ENCODE measurements at regions not wholly inside any gene's neighbourhood (a gene's known extent, or its start where the extent isn't known, plus 50 kb on each side); places are given as distances from the start of the nearest gene placed in this dataset.
"Not testable (repeated sequence)": the region's sequence is repeated elsewhere in the genome, so short reads cannot be mapped to it uniquely, and the experiment has no call there.

DNA sequence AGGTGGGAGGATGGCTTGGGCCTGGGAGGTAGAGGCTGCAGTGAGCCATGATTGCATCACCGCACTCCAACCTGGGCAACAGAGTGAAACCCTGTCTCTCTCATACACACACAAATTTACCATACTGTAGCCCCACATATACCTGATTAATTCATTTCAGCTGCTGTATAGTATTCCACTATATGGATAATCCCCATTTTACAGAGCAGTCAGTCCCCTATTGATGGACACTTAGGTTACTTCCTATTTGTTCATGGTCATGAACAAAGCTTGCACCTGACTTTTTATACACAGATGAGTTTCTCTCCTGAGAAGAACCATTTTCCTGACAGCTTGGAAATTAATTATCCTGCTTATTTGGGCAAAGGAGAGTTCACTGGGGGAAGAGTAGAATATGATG is 59.2 kb downstream of the EMX2 start:
- no peak for DNase-seq

DNA sequence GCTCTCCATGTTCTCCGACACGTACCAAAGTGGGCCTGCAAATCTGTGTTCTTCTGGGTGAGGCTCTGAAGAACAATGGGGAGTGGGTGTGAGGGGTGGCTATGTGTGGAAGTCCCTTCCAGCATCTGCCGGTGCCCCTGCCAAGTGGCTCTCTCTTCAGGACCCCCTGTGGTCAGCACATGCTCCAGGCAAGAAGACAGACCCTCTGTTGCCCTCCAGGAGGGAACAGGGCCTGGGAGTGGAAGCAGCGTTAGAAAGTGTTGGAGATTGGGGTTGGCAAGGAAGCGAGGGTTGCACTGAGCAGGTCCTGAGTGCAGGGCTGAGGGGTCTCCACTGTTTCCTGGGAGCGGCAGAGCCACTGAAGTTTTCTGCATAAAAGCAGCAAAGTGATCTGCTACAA is 60.5 kb downstream of the EMX2 start:
- no peak for DNase-seq

DNA sequence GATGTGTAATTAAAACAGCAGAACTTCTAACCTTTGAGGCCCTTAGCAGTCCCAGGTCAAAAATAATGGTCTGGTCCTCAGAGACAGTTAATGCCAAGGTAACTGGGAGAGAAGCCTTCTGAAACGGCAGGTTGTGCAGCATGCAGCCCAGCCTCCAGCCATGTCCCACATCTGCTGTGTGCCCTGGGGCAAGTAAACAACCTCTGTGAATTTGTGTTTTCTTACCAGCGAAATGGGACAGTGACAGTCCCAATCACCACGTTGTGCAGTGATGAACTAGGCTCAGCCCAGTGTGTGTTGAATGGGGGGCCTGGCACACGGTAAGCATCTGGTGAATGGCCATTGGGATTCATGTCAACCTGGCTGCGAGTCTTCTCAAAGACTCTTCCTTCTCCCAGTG is 61.2 kb downstream of the EMX2 start:
- no peak for DNase-seq

DNA sequence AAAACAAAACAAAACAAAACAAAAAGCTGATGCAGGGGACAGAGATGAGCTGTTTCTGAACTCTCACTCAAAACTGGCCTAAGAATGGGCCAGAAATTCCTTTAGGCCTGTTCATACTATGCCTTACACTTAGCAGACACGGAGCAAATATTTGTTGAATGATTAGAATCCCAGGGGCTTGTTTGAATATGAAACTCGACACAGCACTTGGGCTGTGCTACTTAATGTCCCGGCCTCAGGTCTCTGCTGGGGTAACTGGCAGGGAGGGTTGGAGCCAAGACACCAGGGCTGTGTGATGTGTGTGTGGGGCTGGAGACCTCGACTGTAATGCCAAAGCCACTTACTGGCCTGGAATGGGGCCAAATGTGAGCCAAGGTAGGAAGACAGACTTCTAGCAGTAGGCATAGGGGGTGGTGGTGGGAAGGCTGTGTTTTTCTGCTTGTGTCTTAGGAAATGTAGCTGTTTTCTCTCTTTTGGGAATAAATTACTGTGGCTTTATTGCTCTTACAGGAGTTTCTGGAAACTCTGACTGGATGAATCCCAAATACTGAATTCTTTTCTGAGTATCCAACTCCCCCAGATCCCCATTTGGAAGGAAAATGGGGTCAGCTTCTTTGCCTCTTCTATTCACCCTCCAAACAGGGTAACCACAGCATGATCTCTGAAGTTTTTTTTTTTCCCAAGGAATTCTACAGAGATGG is 66.7 kb downstream of the EMX2 start:
- no peak for DNase-seq

DNA sequence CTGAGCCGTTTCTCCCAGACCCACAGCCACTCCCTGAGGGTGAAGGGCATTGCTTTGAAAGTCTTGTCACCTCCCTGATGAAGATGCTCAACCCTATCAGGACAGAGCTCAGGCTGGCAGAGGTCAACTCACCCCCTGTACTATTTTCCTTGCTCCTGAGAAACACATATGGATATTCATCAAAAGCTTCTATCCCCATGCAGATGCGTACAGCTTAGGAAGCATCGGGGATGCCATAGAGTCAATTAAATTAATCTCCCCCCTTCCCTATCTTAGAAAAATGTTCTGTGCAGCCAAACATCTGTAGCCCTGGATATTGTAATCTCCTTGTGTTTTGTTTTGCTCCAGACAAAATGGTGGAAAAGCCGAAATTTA is 67.2 kb downstream of the EMX2 start:
- DNase-seq: no peak

DNA sequence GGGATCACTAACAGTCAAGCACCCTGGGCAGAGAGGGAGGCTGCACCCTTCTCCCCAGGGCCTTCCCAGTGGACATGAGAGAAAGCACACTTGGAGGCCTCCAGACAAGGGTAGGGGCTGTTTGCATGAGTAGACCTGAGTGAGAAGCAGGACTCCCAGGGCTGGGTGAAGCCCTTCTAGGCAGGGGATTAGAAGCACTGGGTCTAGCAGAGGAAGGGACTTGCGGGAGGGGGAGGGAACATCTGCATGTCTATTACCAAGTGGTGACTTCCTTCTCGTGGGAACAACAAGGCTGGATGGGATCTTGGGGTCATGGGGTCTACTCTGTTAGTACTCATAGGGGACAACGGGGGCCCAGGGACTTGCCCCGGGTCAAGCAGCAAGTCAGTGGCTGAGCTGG is 67.8 kb downstream of the EMX2 start:
- DNase-seq: no peak

DNA sequence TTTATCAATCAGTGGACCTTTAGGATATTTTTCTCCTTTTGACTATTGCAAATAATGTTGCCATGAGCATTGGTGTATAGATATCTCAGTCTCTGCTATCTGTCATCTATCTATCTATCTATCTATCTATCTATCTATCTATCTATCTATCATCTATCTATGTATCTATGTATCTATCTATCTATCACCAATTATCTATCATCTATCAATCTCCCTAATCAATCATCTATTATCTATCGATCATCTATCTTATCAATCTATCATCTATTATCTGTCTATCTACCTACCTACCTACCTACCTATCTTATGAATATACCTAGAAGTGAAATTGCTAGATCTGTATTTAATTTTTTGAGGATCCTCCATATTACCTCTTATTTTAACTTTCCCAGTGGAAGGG is 69.6 kb downstream of the EMX2 start:
- no peak for DNase-seq

DNA sequence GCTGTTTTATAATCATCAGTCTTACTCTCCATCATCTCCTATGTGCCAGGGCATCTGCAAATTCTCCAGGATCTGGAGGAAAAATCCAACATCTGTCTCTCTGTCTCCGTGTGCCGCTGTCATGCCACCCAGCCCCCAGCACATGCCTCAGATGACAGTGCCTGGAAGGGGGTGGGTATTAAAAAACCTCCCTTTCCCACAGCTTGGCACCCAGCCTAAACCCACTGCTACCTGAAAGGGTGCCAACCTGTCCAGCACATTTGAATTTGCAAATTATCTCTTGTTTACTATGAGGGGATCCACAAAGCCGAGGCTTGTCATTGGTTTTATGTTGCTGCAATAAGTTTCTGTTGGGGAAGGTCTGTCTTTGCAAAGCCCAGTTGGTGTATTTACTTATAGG is 73.1 kb downstream of the EMX2 start:
- no peak for DNase-seq

DNA sequence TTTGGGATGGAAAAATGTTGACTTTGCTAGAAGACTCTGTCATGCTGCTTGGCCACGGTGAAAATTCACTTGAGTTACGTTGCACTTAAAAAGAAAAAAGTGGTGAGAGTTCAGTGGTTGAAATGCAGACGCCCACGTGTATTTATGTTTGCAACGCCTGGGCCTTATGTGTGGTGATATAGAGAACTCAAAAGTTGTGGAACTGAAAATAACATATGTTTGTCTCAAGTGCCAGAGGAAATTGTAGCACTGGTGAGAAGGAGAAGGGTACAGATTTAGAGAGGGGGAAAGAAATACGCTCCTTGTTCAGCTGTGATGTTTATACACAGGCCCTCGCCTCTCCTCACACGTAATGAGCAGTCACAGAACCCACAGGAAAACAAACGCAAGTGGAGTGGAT is 73.6 kb downstream of the EMX2 start:
- no peak for DNase-seq

DNA sequence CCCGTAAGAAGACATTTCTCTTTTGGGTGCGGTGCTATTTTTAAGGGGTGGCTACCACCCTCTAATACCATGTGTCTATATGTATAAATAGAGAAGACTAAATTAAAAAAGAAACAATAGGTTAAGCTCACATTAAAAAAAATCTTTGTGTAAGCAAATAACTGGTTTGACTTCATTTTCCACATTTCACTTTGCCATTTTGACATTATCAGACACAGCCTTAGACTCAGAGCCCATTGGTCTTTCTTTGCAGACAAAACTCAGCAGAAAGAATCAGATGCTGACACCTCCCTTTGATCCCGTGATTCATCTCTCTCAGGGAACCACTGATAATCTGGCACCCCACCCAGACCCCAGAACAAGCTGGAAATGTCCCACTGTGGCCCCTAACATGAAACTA is 74.5 kb downstream of the EMX2 start:
- DNase-seq: no peak

DNA sequence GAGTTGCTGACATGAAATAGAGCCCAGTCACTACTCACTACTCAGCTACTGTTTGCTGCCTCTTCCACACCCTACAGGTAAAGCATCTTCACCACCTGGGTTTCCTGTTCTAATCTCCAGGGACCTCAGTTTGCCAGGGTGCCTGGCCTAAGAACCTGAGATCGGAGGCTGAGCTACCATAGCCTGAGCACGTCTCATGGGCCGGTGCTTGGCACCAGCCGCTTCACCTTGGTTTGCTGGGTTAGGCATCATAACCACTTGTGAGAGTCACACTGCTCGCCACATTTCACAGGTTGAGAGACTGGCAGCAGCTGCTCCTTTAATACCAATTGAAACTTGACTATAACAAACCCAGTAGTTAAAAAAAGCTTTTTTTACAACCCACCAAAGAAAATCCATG is 75.1 kb downstream of the EMX2 start:
- no peak for DNase-seq

DNA sequence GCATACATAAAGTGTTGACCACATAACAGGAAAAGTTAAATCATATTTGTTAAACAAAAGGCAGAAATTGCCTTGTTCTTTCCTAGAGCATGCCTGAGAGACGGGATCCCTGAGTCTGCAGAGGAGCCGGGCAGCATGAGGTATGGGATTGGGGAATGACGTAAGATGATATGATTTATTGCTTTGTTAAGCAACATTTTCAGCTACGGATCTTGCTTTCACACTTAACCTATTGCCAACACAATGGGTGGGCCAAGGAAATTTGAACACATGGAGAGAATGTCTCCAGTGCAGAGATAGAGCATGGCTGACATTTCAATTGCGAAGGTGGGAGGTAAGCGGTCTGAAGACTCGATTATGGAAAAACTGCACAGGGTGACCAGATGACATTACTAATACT is 76.7 kb downstream of the EMX2 start:
- no peak for DNase-seq

DNA sequence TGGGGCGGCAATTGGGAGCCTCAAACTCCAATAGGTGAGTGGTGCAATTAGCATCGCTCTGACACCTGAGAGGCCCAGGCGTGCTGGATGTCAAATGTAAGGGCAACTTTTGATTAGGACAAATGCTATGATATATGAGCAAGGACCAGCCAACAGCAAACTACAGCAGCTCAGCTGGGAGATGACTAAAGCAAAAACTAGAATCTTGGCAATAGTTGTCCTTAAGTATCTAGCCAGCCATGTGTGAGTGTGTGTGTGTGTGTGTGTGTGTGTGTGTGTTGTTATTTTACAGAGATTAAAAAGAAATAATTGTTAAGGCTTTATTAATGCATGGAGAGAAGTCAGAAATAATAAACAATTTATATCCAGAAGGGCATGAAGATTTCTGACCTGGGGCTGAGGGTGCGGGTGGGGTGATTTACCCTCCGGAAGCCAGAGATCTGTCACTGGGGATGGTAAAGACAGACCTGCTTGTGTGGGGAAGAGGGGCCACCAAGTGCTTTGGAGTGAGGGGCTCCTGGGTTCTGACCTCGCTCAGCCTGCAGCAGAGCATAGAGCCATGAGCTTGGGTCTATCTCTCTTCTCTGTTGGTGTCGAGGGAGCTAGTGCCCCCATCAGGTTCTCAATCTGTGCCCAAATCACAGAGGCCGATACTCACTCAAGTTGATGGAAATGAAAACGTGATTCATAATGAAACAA is 77.3 kb downstream of the EMX2 start:
- DNase-seq: no peak

DNA sequence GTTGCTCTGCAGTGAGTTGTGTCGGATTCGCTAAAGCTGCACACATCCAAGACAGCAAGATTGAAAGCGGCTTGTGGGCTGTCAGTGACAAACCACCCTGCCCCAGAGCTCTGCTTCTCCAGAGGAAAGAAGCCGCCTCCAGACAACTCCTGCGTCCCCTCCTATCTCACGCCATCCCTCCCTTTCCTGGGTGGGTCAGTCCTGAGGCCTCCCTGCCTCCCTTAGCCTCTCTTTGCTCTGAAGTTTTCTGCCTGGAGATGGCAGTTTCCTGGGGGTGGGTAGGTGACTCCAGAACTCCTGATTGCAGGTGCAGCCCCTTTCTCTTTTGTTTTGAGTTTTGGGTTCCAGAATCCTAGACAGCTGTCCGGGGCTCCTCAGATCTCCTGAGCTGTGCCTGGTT is 78.7 kb downstream of the EMX2 start:
- DNase-seq: no peak

DNA sequence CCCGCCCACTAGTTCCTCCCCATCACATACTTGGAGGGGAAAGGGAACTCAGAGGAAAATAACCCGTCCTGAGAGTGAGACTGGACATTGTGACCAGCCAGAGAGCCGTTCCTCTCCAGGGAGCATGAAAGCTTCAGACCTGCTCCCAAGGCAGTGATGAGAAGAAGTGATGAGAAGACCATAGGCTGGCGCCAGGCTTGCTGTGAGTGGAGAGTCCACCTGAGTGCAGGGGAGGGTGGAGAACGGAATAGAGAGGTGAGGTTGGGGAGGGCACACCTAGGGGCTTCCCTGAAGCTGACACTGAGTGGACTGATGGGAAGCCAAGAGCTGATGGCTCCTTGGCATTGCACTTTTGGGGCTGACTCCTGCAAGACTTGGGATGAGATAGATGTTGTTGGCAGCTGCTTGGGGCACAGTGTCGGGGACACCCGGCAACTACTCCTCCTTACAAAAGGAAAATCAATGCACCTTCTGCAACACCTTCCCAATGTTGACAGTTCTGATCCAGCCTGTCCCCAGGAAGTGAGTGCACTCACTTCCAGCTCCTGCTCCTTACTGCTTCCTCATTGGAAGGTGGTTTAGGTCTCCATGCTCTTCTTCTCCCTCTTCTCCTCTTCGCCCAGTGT is 79.4 kb downstream of the EMX2 start:
- DNase-seq: no peak

DNA sequence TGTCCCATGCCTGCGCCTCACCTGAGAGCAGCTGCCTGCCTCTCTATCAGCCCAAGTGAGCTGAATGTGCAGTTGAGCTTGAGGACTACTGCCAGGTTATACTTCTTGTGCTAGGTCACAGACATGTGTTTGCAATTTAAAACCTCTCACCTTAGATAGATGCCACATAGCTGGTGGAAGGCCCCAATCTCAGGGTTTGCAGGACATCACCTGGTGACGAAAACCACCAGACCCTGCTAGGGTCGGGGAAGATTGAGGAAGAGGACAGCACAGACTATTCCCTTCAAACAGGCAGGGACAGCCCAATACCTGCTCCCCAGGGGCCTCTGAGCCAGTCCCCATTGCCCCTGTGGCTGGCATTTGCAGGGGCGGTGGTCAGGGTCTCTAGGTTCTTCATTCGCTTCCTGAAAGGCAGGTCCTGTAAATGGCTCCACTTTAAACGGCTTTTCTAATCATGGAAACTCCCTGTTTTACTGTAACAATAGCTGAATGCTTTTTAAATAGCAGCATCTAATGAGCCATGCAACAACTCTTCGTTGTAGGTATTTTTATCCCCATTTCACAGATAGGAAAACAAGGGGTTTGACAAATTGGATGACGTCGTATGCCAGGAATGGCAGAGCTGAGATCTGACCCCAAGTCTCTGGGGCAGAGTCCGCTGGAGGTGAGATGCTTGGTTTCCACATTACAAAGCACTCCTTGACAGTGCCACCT is 80.1 kb downstream of the EMX2 start:
- no peak for DNase-seq

DNA sequence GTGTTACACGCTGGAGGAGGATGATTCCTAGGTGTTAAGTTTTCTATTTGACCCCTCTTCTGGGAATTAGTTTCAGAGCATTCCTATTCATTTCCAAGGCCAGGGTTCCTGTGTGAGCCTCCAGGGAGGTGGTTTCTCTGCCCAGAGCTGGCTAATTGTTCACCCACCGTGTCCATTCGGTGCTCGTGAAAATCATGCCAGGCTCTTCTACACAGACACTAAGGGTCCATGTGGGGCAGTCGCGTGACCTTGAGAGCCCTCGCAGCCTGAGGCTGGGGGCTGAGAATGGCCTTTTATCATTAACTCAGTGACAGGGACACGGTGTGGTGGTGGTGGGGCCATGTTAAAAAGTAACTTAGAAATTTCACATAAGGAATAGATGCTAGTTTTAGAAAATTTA is 83.7 kb downstream of the EMX2 start:
- DNase-seq: no peak

DNA sequence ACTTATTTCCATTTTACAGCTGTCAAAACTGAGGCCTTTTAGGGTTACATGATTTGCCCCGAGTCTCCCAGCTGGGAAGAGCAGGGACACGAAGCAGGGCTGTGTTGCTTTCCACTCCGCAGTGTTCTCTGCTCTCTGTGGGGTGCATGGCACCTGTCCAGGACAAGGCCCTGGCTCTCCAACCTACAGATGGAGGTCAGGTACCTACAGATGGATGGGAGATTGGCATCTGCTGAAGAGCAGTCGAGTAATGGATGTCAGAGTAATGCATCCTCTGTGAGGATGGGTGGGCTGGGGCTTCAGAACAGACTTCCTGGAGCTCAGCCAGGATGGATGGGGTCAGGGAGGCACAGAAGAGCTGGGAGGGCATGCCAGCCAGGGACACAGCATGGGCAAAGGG is 85.0 kb downstream of the EMX2 start:
- no peak for DNase-seq

DNA sequence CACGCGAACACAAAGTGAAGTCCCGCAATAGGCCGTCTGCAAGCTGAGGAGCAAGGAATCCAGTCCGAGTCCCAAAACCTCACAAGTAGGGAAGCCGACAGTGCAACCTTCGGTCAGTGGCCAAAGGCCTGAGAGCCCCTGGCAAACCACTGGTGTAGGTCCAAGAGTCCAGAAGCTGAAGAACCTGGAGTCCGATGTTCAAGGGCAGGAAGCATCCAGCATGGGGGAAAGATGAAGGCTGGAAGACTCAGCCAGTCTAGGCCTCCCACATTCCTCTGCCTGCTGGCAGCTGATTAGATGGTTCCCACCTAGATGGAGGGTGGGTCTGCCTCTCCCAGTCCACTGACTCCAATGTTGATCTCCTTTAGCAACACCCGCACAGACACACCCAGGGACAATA is 87.2 kb downstream of the EMX2 start:
- DNase-seq: not testable (repeated sequence)

DNA sequence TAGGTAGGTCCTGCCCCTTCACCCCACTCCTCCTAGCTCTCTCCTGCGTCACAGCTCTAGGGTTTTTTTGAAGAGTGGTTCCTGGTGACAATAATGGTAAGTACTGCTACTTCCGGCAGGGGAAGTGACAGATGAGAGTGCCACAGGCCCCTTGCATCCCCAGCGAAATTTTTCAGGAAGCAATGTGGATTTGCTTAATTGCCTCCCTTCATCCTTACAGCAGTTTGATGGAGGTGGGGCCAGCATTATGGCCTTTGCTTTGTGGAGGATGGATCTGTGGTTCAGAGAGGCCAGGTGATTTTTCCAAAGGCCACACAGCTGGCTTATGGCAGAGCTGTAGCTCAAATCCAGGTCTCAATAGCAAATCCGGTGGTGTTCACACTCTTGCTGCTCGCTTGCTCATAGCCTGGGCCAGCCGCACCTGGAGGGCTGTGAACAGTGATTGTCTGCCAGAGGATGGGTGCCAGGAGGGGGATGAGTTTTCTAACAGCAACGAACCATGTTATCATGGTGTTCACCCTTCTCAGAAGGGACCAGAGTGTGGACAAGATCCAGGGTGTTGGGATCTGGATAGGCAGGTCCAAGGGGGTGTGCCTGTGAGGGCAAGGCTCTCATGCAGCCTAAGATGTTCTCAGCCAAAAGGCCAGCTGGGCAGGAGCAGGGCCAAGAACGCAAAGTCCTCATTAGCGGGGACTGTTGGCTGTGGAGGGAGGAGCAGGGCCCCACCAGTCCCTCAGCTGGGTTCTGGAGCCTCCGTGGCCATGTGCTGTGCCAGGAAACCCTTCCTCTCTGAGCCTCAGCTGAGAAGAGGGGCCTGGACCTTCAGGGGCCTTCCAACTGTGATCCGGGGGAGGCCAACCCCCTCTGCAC is 89.0 kb downstream of the EMX2 start:
- DNase-seq: no peak

DNA sequence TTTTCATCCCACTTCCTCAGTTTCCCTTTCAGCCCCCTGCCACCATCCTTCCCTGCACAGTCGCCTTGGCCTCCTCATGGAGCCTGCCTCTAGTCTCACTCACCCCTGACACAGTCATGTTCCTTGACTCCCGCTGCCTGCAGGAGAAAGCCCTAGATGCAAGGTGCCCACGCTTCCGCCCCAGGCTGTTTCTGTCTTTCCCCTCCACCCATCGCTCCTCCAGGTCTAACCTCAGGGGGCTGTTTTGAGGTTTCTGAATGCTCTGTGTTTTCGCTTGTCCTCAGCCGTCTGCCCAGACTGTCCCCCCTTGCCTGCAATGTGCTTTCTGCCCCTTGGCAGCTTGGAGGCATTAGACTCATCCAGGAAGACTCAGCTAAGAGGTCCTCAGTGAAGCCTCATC is 89.9 kb downstream of the EMX2 start:
- no peak for DNase-seq

DNA sequence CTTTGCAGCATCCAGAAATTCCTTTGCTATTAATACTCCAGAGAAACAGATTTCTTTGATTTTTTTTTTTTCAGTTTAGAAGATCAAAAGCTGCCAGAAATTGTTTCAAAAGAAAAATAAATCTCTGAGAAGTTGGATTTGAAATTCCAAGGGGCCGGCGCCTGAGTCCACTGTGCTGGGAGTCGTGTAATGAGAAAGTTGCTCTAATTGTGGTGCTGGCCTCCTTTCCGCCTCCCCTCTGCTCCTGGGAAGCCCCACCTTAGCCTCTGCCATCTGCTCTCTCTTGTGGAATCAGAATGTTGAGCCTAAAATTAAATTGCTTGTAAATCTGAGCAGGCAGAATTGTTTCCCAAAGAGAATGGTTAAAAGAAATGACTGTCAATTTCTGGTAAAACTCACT is 93.3 kb downstream of the EMX2 start:
- DNase-seq: no peak

DNA sequence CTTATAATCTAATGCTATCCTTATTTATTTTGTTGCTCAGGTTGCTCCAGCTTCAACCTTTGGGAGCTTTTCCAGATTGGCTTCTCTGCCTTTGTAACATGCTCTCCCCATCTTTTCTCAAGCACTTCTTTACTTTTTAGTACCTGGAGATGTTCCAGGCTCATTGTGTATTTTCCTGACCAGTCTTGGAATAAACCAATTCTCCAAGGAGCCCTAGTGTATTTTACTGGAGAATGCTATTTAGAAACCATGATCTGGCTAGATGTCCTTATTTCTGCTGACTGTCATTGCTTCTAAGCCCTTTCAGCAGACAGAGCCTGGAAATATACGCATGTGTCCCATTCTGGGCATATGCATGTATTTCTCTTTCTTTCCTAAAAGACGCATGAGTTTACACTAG is 95.7 kb downstream of the EMX2 start:
- no peak for DNase-seq
